ENCODE measurements at regions not wholly inside any gene's neighbourhood (a gene's known extent, or its start where the extent isn't known, plus 50 kb on each side); places are given as distances from the start of the nearest gene placed in this dataset.

GRCh38 chr6:100105138-100105537 is 111.1 kb upstream of the MCHR2 start:
- TF ChIP-seq POLR2AphosphoS5 (IDR thresholded peaks at IDR 0.05) = no peak
- no peak for TF ChIP-seq POLR2A (IDR thresholded peaks at IDR 0.05)
- no peak for TF ChIP-seq CTCF (IDR thresholded peaks at IDR 0.05)
